HUES48 (cell line): ENCODE measurements at regions not wholly inside any gene's neighbourhood (a gene's known extent, or its start where the extent isn't known, plus 50 kb on each side); places are given as distances from the start of the nearest gene placed in this dataset.

Experiments used
- H3K27ac ChIP-seq: one replicate; pipeline ENCODE4 v1.7.0; 2013; ENCODE audit warnings: low read depth, low read length, inconsistent platforms
- H3K27me3 ChIP-seq: 2 replicates; pipeline ENCODE4 v1.6.1; 2013; ENCODE audit warnings: mild to moderate bottlenecking, low read length; ENCODE audit not compliant: control insufficient read depth, insufficient read depth
- H3K36me3 ChIP-seq: 2 replicates; pipeline ENCODE4 v1.6.1; 2013; ENCODE audit warnings: low read length; ENCODE audit not compliant: control insufficient read depth, insufficient read depth
- H3K4me1 ChIP-seq: 2 replicates; pipeline ENCODE4 v1.6.1; 2013; ENCODE audit warnings: mild to moderate bottlenecking, low read length; ENCODE audit not compliant: control insufficient read depth, insufficient read depth
- H3K4me3 ChIP-seq: 2 replicates; pipeline ENCODE4 v1.5.1; 2013; ENCODE audit warnings: mild to moderate bottlenecking, low read depth, low read length
- H3K9ac ChIP-seq: 2 replicates; pipeline ENCODE4 v1.6.1; 2013; ENCODE audit warnings: mild to moderate bottlenecking, low read depth, low read length, moderate library complexity
- H3K9me3 ChIP-seq: 2 replicates; pipeline ENCODE4 v1.6.1; 2013; ENCODE audit warnings: low read length; ENCODE audit not compliant: control insufficient read depth, insufficient read depth

DNA sequence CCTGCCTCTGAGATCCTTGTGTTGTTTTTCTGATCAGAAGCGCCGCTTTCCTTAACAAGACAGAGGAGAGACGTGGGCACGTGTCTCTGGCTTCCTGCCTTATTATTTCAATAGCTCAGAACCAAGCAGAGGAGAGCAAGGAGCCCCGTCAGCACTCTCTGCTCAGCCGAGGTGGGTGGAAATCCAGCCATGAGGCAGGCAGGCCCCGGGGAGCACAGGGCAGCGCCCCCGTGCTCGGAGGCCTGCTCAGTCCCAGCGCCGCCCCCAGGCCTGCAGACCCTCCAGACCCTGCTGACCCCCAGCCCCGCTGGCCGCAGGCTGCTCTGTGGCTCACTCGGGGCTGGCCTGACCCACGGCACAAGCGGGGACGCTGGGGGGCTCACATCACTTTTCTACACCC lies 162.8 kb downstream of the BRD1 start:
- peaks cover 3% of the 10 kb centered on the region; the same call in 1 of the 2 replicates for H3K9me3 ChIP-seq
- H3K9ac ChIP-seq, result no peak overlapping the region
- no peak overlapping the region for H3K27ac ChIP-seq
- H3K4me3 ChIP-seq, result no peak overlapping the region
- H3K27me3 ChIP-seq, result peaks cover 17% of the 10 kb centered on the region
- no peaks in the 10 kb centered on the region for H3K4me1 ChIP-seq
- H3K36me3 ChIP-seq, result no peaks in the 10 kb centered on the region

DNA sequence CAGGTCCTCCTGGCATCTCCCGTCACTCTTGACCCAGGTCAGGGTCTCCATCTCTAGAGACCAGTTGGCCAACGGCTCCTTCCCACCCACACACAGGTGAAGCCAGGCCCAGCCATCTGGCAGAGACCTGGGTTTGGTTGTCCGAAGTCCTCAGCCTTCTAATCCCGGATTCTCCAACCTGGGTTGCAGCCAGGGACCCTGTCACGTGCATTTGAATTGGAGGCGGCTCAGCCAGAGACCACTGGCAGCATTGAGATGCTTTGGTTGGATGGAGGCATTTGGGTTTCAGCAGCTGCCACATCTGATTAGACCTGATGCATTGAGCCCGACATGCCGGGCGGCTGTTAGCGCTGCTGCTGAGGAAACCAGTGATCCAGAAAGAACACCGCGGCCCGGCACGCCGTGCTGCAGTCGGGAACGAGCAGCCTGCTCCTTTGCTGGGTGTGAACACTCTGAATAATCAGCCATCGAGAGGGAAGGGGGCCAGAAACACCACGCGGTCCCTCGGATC lies 163.2 kb downstream of the BRD1 start:
- Histone ChIP-seq H3K9ac (no peak overlapping the region), H3K27me3 (peaks cover 13% of the 10 kb centered on the region), H3K4me3 (no peak overlapping the region), H3K27ac (no peak overlapping the region), H3K36me3 (no peaks in the 10 kb centered on the region), H3K9me3 (peaks cover 3% of the 10 kb centered on the region; the same call in 1 of the 2 replicates), H3K4me1 (no peaks in the 10 kb centered on the region)

DNA sequence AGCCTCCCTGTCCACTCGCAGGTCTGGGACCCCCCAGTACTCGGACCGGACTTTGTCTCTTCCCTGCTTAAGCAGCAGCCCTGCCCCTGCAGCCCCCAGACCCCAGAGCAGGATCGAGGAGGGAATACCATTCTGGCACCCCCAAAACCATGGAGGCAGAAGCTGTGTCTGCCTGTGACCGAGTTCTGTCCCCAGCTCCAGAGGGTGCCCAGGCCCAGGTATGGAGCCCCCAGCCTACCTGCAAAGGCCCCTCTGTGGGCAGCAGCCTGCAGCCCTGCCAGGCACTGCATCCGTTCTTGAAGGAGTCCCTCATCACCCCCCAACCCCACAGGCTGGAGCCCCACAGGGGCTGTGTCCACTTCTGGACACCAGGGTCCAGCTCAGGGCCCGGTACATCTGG lies 163.8 kb downstream of the BRD1 start:
- H3K9me3 ChIP-seq, result no peaks in the 10 kb centered on the region
- H3K9ac ChIP-seq, result no peak overlapping the region
- H3K27ac ChIP-seq, result no peak overlapping the region
- H3K36me3 ChIP-seq, result no peaks in the 10 kb centered on the region
- H3K4me3 ChIP-seq, result no peak overlapping the region
- peaks cover 7% of the 10 kb centered on the region for H3K27me3 ChIP-seq
- no peaks in the 10 kb centered on the region; the same call in 1 of the 2 replicates for H3K4me1 ChIP-seq

DNA sequence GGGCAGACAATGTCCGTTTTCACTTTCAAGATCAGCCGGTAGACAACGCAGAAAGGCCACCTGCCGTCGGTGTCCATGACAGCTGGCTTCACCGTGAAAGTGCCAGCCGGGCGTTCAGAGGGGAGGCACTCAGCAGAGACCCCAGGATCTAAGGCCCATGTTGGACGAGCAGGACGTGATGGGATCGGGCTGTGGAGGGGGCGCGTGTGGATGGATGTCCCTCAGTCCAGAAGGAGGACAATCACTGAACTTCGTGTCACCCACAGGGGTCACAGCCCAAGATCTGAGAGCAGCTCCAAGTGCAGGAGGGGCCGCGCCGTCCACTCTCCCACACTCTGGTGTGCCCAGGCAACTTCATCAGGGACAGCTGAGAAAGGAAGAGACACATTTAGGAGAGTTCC lies 164.4 kb downstream of the BRD1 start:
- Histone ChIP-seq H3K9me3 (no peaks in the 10 kb centered on the region), H3K9ac (no peak overlapping the region), H3K36me3 (no peaks in the 10 kb centered on the region), H3K4me3 (no peak overlapping the region), H3K27ac (no peak overlapping the region), H3K27me3 (0 out of 2 replicates have a peak, but pooled peaks cover 2% of the 10 kb centered on the region), H3K4me1 (no peaks in the 10 kb centered on the region; the same call in 1 of the 2 replicates)

DNA sequence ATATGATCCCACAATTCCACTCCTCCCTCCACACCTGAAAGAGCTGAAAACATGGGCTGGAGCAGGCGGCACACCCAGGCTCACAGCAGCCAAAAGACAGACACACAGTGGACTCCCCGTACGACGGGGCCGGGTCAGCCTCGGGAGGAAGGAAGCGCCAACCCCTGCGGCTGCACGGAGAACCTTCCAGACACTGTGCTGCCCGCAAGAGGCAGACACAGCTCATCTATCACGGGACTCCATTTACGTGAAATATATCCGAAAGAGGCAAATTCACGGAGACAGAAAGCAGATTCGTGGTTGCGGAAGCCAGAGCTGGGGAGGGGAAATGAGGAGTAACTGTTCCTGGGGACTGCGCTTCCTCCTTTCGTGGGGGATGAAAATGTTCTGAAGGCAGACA lies 165.0 kb downstream of the BRD1 start:
- H3K27ac ChIP-seq, result no peak overlapping the region
- H3K27me3 ChIP-seq, result no peaks in the 10 kb centered on the region
- no peak overlapping the region for H3K9ac ChIP-seq
- no peak overlapping the region for H3K4me3 ChIP-seq
- no peaks in the 10 kb centered on the region; the same call in 1 of the 2 replicates for H3K4me1 ChIP-seq
- no peaks in the 10 kb centered on the region for H3K9me3 ChIP-seq
- no peaks in the 10 kb centered on the region for H3K36me3 ChIP-seq

DNA sequence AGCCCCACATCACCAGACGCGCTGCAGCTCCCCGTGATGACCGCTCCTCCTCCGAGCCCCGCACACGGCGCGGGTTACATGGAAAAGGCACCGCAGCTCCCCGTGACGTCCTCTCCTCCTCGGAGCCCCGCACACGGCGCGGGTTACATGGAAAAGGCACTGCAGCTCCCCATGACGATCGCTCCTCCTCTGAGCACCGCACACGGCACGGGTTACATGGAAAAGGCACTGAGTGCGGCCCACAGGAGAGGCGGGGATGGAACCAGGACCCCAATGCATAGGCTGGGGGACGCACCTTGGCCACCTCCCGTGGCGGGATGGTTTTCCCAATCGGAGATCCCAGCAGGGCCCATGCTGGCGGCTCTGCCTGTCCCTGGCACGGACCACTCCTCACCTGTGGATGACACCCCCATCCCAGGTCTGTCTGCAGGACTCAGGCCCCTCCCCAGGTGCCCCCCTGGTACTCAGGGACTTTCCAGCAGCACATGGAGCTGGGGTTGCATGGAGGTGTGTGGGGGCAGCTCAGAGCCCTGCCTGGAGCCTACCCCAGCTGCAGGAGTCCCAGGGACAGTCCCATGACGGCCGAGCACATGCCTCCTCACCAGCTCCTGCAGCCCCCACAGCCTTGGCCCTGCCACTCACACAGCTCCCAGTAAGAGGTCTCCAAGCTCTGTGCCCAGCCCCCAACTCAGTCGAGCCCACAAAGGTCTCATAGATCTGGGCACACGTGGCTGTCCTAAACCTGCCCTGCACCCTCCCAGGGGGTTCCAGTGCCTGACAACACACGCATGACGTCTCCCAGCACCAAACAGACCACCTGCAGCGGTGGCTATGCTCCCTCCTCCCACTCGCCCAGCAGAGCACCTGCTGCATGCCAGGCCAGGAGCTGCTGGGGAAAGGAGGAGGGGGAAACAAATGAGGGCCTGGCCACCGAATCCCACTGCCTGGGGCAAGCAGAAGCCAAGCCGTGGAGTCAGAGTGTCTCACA lies 166.6 kb downstream of the BRD1 start:
- H3K4me3 ChIP-seq, result no peak overlapping the region
- no peak overlapping the region for H3K27ac ChIP-seq
- H3K9ac ChIP-seq, result no peak overlapping the region
- H3K9me3 ChIP-seq, result no peaks in the 10 kb centered on the region
- no peaks in the 10 kb centered on the region for H3K36me3 ChIP-seq
- no peaks in the 10 kb centered on the region for H3K27me3 ChIP-seq
- no peaks in the 10 kb centered on the region; the same call in 1 of the 2 replicates for H3K4me1 ChIP-seq

DNA sequence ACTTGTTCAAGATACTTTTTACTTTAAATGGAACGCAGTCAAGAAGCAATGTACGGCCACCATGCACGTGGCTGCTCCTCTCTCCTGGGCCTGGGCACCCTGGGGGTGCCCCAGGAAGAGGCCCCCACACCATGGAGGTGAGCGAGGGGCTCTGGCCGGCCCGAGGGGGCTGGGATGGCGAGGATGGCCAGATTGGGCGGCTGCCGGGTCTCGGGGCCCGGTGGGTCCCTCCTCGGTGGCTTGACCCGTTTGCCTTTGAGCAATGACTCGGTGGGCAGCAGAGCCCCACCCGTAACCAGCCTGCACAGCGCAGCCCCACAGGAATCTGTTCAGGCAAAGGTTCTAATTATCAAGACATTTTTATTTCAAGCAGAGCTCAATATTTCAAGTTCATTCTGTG lies 167.4 kb downstream of the BRD1 start:
- no peak overlapping the region for H3K9ac ChIP-seq

DNA sequence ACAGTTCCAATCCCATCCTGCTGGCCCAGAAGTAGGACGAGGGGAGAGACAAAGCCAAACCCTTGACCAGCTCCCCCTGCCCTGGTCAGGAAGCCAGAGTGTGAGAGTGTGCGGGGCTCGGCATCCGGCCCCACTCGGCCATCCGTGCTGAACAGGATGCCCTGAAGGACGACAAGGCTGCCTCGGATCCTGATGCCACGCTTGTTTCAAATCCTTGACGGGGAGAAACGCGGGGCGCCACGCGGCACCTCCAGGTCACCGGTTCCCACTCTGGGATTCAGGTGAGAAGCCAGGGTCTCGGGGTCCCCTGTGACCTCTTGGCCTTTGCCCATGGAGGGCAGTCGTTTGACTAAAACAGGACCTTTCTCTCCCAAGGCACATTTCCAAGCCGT lies 167.8 kb downstream of the BRD1 start:
- Histone ChIP-seq H3K9me3 (no peaks in the 10 kb centered on the region), H3K4me1 (peaks cover 6% of the 10 kb centered on the region; the same call in 1 of the 2 replicates)

More for the DNA sequence above, 167.4 kb downstream of the BRD1 start:
- H3K4me3 ChIP-seq, result no peak overlapping the region
- H3K27ac ChIP-seq, result no peak overlapping the region
- no peaks in the 10 kb centered on the region for H3K36me3 ChIP-seq
- H3K9me3 ChIP-seq, result no peaks in the 10 kb centered on the region
- H3K27me3 ChIP-seq, result no peaks in the 10 kb centered on the region
- peaks cover 2% of the 10 kb centered on the region; the same call in 1 of the 2 replicates for H3K4me1 ChIP-seq

DNA sequence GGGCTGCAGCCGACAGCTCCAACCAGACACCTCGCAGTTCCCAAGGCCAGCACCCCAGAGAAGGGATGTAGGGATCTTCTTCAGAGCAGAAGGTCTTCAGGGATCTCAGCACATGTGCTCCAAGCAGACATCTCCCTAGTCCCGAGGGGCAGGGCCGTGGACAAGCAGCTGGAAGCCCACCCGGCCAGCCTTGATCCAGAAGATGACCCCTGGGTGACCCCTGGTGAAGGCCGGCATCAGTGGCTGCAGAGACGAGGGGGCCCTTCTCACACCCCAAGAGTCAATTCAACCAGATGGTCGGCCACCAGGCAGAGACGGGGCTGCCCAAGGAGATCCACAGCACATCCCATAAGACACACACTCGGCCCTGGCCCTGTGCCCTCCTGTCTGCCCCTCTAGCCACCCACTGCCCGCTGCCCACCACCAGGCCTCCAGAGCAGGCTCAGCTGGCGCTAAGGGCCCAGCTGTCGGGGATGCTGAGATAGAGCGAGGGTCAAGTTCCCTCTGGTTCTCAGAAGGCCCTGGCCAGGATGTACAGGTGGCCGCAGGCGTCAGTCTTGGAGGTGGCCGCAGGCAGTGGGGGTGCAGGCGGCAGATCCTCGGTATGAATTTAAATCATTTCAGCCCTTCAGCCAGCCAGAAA lies 168.3 kb downstream of the BRD1 start:
- H3K9me3 ChIP-seq, result no peaks in the 10 kb centered on the region
- H3K27me3 ChIP-seq, result no peaks in the 10 kb centered on the region
- no peak overlapping the region for H3K4me3 ChIP-seq
- H3K4me1 ChIP-seq, result peaks cover 10% of the 10 kb centered on the region; the same call in 1 of the 2 replicates
- no peak overlapping the region for H3K9ac ChIP-seq
- H3K27ac ChIP-seq, result no peak overlapping the region
- no peaks in the 10 kb centered on the region for H3K36me3 ChIP-seq

More for the DNA sequence above, 167.8 kb downstream of the BRD1 start:
- H3K36me3 ChIP-seq, result no peaks in the 10 kb centered on the region
- no peaks in the 10 kb centered on the region for H3K27me3 ChIP-seq
- H3K9ac ChIP-seq, result no peak overlapping the region
- H3K4me3 ChIP-seq, result no peak overlapping the region
- H3K27ac ChIP-seq, result no peak overlapping the region

DNA sequence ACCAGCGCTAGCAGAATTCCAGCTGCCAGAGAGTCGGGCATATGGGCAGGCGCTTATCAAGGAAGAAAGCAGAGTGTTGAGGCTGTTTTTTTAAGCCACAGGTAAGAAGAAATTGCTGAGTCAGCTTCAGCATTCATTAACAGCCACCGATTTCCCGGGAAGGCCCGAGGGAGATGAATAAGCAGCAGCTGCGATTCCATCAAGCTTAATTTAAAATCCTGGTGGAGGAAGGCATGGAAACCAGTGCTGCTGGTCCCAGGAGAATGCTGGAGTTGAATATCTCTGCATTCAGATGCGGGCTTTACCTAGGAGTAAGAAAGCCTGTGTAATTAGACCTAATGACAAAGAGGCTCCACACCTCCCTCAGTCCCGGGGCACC lies 168.8 kb downstream of the BRD1 start:
- Histone ChIP-seq H3K27me3 (no peaks in the 10 kb centered on the region), H3K36me3 (no peaks in the 10 kb centered on the region), H3K4me3 (no peak overlapping the region), H3K4me1 (peaks cover 10% of the 10 kb centered on the region; the same call in 1 of the 2 replicates), H3K27ac (no peak overlapping the region), H3K9ac (no peak overlapping the region), H3K9me3 (no peaks in the 10 kb centered on the region)
